NCI-H345 (cell line): ENCODE measurements at regions not wholly inside any gene's neighbourhood (a gene's known extent, or its start where the extent isn't known, plus 50 kb on each side); places are given as distances from the start of the nearest gene placed in this dataset.
A peak's percentile ranks its signal among the peaks of the same experiment; 100 is the strongest.

ENCODE experiments used
- DNase-seq: peaks from one replicate; lab custom pipeline; 2025; lab: John Stamatoyannopoulos, UW

DNA sequence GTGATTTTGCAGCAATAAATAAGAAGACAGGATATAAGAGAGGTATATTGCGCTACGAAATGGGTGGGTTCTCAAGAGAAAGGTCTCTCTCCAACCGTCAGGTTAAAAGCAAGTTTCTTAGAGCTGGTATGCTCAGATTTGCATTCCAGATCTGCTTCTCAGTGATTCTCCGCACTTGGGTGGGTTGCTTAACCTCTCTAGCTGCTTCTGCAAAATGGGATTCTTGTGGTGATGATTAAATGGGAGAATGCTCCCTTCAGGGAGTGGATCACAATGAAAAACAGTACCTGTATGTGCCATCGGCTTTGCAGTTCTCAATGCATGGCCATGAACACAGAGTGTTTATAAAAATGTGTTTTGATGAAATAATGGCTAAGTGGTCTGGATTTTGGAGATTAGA, 477.7 kb downstream of the TNS1 start:
- DNase-seq = no peak

DNA sequence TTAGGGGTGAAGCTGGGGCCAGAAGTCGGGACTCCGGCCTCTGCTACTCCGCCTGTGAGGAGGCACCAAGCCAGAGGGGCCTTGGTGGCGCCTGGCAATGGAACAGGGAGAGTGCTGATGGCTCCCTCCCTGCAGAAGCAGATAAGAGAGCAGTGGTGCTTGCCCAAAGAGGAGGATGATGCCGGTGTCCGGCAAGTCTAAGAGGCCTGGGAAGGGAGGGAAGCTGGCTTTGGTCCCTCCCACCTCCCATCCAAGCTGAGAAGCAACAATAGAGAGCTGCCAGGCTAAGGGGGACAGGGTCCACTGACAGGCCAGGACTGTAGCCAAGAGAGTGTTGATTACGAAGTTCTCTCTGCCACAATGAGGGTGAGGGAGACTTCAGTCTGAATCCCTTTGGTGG, 479.5 kb downstream of the TNS1 start:
- DNase-seq = no peak

DNA sequence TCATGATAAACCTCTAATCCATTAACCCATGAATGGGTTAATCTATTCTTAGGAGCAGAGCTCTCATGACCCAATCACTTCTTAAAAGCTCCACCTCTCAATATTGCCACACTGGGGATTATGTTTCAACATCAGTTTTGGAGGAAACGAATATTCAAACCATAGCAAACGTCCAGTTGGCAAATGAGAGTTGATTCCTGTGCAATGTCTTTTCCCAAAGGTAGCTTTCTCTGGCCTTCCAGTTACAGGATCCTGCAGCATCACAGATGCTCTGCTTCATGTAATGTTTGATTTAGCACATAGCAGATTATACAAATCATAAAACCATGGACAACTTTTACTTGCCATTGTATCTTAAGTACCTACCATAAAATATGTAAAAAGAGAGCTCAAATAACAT, 481.0 kb downstream of the TNS1 start:
- DNase-seq = no peak

DNA sequence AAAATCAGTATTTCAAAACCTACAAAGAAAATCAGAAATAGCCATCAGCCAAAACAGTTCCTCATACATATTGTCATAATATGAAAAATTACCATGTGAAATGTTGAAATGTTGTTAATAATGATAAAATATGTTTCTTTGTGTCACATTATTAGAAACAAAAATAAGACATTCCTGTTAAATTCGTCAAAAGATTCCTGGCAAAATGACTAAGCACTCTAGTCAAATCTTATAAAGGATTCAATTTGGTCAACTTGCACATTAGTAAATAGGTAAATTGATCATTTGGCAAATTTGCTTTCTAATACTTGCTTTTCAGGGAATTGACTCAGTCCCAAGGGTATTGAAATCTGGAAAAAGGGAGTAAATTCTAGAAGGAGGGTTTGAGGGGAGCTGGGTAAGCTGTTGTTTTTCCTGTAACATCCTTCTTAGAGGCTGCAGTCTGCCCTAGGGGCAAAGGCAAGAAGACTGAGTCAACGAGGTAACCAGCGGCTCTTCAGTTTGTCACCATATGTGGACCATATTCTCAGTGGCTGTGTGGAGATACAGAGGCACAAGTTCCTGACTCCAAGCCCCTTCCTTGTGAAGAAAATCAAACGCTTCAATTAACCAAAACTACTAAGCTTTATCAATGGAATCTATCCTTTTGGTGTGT, 482.3 kb downstream of the TNS1 start:
- no peak for DNase-seq

DNA sequence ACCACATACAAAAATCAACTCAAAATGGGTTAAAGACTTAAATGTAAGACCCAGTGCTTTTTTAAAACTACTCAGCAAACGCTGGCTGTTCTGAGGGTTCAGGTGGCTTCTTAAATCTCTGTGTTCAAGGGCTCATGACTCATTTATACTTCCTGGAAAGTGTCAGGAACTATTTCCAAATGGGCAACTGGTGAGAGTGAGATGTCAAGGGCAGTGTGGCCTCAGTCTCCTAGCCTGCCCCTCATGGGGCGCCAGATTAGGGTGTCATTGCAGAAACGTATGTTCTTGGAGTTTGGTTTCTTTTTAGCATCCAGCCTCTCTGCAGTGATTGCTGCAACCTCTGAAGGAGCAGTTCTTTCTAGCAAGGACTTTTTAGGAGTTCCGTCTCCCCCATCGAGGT, 485.4 kb downstream of the TNS1 start:
- DNase-seq = no peak

DNA sequence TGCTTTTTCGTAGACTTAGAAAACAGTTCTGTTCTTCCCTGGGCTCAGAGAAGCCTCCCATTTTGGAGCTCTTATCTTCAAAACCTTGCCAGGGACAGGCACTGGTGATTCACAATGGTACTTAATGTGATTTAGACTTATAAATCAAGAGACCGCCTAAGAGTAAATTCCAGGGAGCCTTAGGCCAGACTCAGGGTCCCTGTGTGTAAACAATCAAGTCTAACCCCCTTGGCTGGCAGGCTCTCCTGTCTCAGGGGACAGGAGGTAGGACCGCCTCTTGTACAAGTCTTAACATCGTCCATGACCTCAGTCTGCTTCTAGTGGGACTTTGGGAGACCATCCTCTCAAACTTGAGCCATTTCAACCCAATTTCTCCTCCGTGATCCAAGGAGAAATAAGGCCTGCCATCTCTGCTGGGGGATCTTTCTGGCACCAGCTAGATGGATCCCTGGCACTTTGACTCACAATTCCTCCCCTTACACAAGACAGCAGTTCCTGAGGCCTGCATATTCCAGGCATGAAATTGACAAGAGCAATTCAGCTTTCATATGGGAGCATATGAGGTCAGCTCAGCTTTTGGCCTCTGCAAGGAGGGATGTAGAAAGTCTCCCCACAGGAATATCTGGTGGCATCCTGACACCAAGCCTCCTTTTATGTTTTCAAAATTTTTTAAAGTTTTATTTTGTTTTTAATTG, 487.0 kb downstream of the TNS1 start:
- no peak for DNase-seq

DNA sequence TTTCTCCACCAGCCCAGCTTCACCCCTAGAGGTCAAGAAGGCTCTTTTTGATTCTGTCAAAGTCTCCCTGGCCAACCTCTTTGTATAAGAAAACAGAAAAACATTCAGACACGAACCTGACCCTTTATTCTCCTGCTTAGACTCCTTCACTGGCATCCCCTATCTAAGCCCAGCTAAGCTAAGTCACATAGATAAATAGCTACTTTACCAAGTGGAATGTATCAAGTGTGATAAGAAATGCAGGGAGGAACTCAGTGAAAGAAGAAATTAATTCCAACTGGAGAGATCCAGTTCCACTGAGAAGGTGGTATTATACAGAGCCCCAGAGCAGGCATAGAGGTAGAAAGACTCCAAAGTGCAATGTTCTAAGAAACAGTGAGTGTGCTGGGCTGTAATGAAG, 489.5 kb downstream of the TNS1 start:
- no peak for DNase-seq

DNA sequence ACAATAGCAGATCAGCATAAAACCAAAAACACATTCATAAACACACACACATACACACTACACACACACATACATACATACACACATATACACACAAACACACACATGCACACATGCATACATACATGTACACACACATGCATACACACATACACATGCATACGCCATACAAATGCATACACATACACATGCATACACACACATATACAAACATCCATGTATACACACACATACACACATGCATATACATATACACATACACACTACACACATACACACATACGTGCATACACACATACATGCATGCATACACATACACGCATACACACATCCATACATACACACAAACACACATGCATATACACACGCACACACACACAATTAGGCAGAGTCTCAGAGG, 490.1 kb downstream of the TNS1 start:
- DNase-seq = no peak

DNA sequence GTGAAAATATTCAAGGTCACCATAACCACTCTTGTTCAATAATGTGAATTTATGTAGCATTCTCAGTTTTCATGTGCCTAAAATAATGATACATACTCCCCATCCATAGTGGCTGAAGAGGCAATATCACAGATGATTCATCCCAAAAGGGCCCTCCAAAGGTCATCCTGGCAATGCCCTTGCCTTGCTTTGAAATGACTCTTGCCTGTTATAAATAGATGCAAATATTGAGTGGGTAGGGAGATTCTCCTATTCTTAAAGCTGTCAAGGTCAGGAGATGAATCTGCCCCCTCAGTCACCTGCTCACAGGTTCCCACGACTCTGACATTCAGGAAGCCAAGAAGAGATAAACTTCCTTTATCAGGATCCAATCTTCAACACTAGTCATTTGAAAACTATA, 490.5 kb downstream of the TNS1 start:
- no peak for DNase-seq

DNA sequence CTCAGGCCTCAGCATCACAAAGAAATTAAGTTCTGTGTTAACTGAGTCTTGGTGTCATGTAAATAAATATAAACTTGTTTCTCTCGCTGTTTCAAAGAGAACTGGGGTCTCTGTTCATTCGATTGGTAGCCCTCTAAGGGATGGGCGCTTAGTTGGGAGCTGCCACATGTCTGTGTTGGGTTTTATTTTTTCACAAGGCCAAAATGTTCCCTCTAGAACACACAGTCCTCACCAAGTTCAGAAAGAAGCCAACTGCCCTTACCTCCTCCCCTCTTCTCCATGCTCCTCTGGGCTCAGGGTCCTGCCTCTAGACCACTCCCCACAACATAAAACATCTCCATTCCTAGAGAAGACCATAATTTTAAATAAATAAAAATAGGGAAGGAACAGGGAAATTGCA, 490.9 kb downstream of the TNS1 start:
- DNase-seq = no peak

DNA sequence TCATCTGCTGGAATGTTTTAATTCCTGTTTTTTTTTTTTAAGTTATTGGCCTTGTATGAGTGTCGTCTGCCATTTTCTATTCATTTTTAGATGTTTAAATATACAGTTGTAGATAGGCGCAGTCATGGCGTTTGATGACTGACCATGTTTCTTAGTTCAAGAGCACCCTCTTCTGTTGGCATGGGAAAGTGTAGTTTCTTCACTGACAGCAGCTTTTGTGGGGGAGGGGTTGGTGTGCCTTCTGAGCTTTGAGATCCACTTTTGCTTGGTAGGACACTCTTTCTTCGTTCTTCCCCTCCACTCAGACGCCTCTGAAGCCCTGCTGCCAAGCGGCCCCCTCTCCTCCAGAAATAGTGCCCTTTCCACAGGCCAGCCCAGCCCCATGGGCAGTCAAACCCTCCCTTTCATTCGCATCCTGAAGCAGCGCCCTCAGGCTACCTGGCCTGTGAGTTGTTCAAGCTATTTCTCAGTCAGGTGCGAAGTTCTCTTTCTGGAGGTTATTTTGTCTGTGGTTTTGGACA, 492.0 kb downstream of the TNS1 start:
- DNase-seq = peak; percentile 81

DNA sequence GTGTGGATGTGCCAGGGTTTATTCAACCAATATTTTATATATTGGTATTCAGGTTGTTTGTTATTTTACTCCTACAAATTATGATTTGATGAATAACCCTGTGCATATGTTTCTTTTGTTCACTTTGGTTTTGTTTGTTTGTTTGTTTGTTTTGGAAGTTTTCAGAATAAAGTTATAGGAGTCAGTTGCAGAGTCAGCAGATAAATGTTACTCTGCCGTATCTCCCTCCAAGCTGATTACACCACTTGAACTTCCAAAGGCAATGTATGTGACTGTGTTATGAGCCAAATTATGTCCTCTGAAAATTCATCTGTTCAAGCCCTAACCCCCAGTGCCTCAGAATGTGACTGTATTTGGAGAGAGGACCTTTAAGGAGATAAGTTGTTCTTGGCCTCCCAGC, 497.5 kb downstream of the TNS1 start:
- no peak for DNase-seq

DNA sequence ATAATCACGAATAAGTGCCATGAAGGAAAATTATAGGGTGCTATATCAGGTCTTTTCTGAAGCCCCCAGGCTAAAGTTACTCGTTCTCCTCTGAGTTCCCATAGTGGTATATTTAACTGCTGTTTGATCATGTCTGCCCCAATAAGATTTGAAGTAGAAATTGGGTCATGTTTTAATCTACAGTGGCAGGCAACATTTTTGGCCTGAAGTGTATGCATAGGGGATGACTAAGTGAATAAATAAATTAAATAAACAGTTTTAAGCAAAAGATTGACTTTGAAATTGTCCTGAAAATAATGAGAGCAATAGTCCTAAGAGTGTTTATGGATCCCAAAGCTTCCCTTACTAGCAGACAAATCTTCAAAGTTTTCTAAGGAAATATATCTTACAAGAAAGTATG, 500.9 kb downstream of the TNS1 start:
- DNase-seq = no peak

DNA sequence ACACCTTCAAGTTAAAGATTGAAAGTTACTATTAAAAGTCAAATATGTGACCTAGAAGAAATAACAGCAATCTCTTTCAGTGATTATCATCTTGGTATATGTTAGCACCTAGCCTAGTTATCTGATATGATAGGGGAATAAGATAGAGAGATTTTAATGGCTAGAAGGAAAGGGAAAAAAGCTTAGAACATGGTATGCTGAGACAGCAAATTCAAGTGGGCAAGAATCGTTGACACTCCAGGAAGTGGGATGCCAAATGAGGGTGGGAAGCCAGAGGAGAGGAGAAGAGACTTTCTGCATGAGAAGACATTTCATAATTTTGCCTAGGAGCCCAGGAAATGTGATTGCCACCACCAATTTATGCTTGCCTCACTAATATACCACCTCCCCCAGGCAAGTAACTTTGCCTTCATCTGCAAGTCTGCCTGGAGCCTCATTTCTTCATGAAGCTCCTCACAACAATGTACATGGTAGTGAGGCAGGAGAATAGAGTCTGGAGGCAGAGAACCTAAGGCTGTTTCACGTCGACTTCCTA, 504.9 kb downstream of the TNS1 start:
- DNase-seq = no peak

DNA sequence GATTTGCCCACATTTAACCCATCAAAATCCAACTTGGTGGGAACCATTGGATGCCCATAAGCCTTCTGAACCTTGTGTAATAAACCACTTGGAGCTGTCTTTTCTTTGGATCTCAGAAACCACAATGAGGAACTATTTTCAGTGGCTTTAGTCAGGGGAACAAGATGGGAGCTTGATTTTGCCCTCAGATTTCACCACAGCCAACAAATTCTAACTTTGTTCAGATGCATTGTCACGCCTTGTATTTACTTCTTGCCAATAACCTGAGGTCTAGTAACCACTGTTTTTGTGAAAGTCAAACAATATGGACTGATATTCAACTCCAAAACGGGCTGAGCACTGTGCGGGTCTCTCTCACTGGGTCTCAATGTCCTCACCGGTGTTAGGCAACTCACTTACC, 508.2 kb downstream of the TNS1 start:
- no peak for DNase-seq

DNA sequence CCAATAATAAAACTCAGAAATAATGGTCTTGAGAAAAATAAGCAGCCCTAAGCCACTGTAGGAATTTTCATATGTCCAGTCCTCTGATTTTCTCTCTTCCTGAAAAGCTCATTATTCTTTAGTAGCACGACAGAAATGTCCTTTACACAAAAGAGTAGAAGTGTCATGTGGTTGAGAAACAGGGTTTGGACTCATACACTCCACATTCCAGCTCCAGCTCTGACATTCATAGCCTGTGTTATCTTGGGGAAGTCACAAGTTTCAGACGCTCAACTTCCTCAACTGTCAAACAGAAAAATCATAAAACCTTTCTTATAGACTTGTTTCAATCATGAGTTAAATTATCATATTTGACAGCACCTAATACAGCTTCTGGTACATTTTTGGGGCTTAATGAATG, 511.5 kb downstream of the TNS1 start:
- DNase-seq = no peak

DNA sequence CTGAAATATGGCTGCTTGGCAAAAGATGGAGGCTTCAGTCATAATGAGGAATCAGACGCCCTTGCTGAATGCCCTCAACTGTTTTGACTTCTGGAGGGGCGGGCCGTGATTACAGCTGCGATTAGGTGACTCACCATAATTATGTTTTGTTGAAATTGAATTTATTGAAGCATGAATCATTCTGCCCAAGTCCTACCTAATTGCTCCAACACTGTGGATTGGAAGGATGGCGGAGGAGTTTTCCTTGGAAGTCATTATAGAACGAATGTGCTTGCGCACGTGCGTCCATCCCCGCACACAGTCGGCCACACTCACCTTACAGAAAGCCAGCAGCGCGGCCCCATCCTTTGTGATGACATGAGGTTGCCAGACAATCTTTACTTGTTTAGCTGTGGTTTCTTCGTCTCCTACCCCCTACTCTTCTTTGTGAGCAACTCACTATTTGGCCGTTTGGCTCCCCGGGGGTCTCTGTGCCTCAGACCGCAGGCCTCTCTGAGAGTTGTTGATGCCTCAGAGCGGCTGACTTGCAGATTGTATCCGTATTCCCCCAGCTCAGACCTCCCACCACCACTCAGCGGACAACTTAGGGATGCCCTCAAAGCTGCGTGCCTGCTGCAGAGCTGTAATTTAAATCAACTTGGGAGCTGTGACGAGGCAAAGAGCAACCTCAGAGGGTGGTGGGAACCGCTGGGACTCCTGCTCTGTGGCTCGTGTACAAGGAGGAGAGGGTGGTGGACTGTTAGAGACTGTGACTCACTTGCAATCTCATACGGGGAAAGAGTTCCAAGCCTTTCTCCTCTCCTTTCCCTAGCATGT, 513.4 kb downstream of the TNS1 start:
- DNase-seq = no peak

DNA sequence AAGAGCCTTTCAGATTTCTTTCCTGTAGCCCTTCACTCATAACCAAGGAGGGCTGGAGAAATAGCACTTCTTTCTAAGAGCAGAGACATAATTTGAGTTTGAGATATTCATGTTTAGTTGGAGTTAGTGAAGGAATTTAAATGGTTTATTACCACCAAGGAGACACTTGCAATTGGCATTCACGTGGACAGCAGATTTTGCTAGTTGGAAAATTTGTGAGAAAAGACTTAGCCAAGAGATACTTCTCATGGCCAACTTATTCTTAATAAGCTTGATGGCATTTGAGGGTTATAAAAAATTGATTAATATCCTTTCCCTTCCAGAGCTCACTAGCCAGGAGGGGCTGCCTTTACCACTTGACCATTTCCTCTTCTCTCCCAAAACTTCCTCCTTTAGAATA, 518.7 kb downstream of the TNS1 start:
- no peak for DNase-seq

DNA sequence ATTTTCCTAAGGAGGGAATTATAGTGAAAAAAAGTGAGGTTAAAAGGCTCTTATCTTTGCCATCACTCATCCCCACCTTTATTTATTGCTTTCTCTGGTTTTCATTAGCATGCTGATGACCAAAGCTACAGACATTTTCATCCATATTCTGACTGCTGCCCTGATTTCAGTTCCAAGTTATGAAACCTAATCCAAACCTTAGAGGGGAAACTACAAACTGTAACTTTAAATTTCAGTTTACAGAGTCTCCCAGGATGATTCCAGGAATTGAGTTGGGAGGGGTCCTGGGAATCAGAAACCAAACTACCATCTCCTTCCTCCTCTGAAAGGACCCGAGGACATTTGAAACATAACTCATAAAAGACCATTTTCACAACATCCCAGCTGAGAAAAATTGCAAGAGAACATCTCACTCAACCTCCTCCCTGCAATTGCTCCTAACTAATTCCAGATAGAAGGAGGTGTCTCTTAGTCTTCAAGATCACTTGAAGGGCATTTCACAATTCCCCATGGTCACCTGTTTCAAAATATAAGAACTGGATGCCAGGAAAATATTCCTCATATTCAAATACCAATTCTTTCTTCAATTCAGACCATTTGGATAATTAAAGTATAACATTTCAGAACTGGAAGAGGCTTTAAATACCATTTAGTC, 520.6 kb downstream of the TNS1 start:
- no peak for DNase-seq

DNA sequence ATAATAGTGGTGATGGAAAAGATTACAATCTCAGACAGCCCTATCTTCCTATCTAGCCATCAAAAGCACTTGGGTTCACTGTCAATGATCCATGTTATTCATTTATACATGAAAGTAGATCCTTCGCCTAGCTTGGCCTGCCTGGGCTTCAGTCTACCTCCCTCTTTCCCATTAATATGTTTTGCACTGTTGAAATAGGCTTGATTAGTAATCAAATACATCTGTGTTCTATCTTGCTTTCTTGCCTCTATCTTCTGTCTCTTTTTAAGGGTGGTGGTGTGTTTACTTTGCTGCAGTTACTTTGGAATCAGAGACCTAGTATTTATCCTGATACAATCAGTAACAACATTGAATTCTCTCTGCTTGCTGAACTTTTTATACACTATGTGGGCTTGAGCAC, 521.2 kb downstream of the TNS1 start:
- DNase-seq = no peak

DNA sequence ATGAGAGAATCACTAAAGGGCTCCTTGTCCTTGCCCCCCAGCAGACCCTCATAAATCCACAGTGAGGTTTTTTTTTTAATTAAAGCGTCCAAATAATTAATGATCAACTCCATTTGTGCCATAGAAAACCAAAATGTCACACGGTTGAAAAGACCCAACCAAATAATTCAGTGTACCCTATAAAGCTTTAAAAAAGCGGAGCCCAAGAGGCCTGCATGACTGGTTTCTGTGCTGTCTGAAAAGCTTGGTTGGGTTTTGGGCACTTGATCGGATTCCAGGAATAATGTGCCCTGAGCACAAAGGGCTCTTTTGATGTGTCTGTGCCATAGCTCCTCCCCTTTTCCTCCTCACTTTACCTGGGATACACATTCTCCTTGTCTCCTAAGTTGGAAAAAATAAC, 523.2 kb downstream of the TNS1 start:
- DNase-seq = no peak

DNA sequence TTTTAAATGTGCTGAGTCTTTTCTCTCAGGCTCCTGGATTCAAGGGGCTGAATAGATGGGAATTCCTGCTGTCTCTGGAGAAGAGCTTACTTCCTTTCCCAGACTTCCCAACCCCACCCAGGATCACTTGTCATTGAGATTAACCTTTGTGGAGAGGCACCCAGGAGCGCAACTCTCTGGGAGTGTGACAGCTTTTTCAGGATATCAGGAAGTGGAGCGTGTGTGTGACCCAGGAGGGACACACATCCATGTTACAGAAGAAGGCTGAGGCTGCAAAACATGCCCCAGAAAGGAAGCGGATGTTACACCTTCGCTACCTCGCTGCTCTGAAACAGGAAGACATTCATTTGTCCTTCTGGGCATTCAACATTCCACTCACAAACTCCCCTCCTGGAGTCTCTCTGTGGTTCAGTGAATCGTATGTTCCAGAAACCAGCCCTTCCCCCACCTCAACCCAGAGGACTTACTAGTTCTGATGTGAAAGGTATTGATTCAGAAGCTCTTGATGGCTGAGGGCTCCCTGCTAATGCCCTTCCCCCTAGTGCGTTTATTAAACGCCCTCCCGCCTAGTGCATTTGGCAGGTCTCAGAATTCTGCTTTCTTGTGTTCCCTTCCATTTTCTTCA, 523.9 kb downstream of the TNS1 start:
- DNase-seq = no peak
